ENCODE measurements at regions not wholly inside any gene's neighbourhood (a gene's known extent, or its start where the extent isn't known, plus 50 kb on each side); places are given as distances from the start of the nearest gene placed in this dataset.

GRCh38 chr16:82460766-82461165 is 166.0 kb upstream of the CDH13 start:
- TF ChIP-seq HDAC6 (IDR thresholded peaks at IDR 0.05; ENCODE audit: low read depth, low read length): no peak
- TF ChIP-seq CTCF (IDR thresholded peaks at IDR 0.05; ENCODE audit: control extremely low read depth in 1 of 3, insufficient read depth in 1 of 3, low read depth in 1 of 3, low read length in 3 of 3): no peak
- TF ChIP-seq CEBPB (IDR thresholded peaks at IDR 0.05; ENCODE audit: low read depth, low read length): no peak
- TF ChIP-seq POLR2A (IDR thresholded peaks at IDR 0.05; ENCODE audit: control extremely low read depth in 1 of 2, low read depth in 2 of 2, low read length in 2 of 2): no peak

Data from H1 (cell line).